CD4-positive, alpha-beta T cell treated with Interleukin-10 for 1 hour (primary cell): ENCODE measurements at regions not wholly inside any gene's neighbourhood (a gene's known extent, or its start where the extent isn't known, plus 50 kb on each side); places are given as distances from the start of the nearest gene placed in this dataset.
"Not testable (repeated sequence)": the region's sequence is repeated elsewhere in the genome, so short reads cannot be mapped to it uniquely, and the experiment has no call there.

Experiments
- DNase-seq: peaks from one replicate; pipeline ENCODE4 v3.0.0-alpha.2; 2020

GRCh38 chr1:3992746-3993145 lies 92.7 kb upstream of the C1orf174 start:
- DNase-seq = no peak

- DNase-seq = no peak
Measured at GRCh38 chr1:3993619-3994375, 93.7 kb upstream of the C1orf174 start.

- no peak for DNase-seq
Measured at GRCh38 chr1:3995141-3995780, 95.2 kb upstream of the C1orf174 start.

- no peak for DNase-seq
Measured at GRCh38 chr1:3996846-3997705, 97.0 kb upstream of the C1orf174 start.

- no peak for DNase-seq
Measured at GRCh38 chr1:3998086-3998485, 98.0 kb upstream of the C1orf174 start.

- not testable (repeated sequence) for DNase-seq
Measured at GRCh38 chr1:3999514-3999913, 99.4 kb upstream of the C1orf174 start.

- no peak for DNase-seq
Measured at GRCh38 chr1:3999941-4000735, 100.1 kb upstream of the C1orf174 start.

GRCh38 chr1:4000811-4001251 lies 100.8 kb upstream of the C1orf174 start:
- DNase-seq = no peak

GRCh38 chr1:4001461-4001860 lies 101.4 kb upstream of the C1orf174 start:
- DNase-seq = no peak

- no peak for DNase-seq
Measured at GRCh38 chr1:4002061-4002521, 102.0 kb upstream of the C1orf174 start.

- DNase-seq = no peak
Measured at GRCh38 chr1:4002741-4003140, 102.7 kb upstream of the C1orf174 start.

GRCh38 chr1:4003846-4004505 lies 103.9 kb upstream of the C1orf174 start:
- no peak for DNase-seq

GRCh38 chr1:4004635-4005430 lies 104.8 kb upstream of the C1orf174 start:
- no peak for DNase-seq

- DNase-seq = no peak
Measured at GRCh38 chr1:4005431-4005830, 105.4 kb upstream of the C1orf174 start.

- DNase-seq = no peak
Measured at GRCh38 chr1:4006676-4007374, 106.8 kb upstream of the C1orf174 start.

GRCh38 chr1:4010284-4010683 lies 110.2 kb upstream of the C1orf174 start:
- no peak for DNase-seq

- DNase-seq = no peak
Measured at GRCh38 chr1:4010814-4011605, 110.9 kb upstream of the C1orf174 start.

GRCh38 chr1:4016351-4017130 lies 116.5 kb upstream of the C1orf174 start:
- DNase-seq = no peak
